Endodermal cell (in vitro differentiated cells): ENCODE measurements at regions not wholly inside any gene's neighbourhood (a gene's known extent, or its start where the extent isn't known, plus 50 kb on each side); places are given as distances from the start of the nearest gene placed in this dataset.

Source experiments
- DNase-seq: peaks from one replicate; pipeline ENCODE4 v3.0.0-alpha.2; 2017
- H3K27ac ChIP-seq: 2 replicates; pipeline ENCODE4 v1.5.1; 2013; ENCODE audit warnings: mild to moderate bottlenecking, low read depth, low read length, moderate library complexity
- H3K27me3 ChIP-seq: 2 replicates; pipeline ENCODE4 v1.6.1; 2013; ENCODE audit warnings: mild to moderate bottlenecking, low read length, moderate library complexity; ENCODE audit not compliant: insufficient read depth, control insufficient read depth, poor library complexity, severe bottlenecking
- H3K36me3 ChIP-seq: 2 replicates; pipeline ENCODE4 v1.7.0; 2013; ENCODE audit warnings: mild to moderate bottlenecking, low read length, moderate library complexity; ENCODE audit not compliant: control insufficient read depth, insufficient read depth
- H3K4me1 ChIP-seq: one replicate; pipeline ENCODE4 v1.7.0; 2013; ENCODE audit warnings: low read length; ENCODE audit not compliant: control insufficient read depth, insufficient read depth
- H3K4me3 ChIP-seq: 2 replicates; pipeline ENCODE4 v1.5.1; 2013; ENCODE audit warnings: mild to moderate bottlenecking, low read length, moderate library complexity
- H3K9ac ChIP-seq: 2 replicates; pipeline ENCODE4 v1.6.1; 2013; ENCODE audit warnings: mild to moderate bottlenecking, low read length, moderate library complexity; ENCODE audit not compliant: poor library complexity, severe bottlenecking; ENCODE audit errors: extremely low read depth
- H3K9me3 ChIP-seq: 2 replicates; pipeline ENCODE4 v1.6.1; 2013; ENCODE audit warnings: mild to moderate bottlenecking, low read length, moderate library complexity; ENCODE audit not compliant: control insufficient read depth
- H3K27ac Mint-ChIP-seq: 2 replicates; pipeline ENCODE4 v1.8.0; 2020; ENCODE audit warnings: mixed read lengths
- H3K27me3 Mint-ChIP-seq: 2 replicates; pipeline ENCODE4 v1.8.0; 2021; ENCODE audit warnings: mild to moderate bottlenecking, mixed read lengths; ENCODE audit not compliant: insufficient read depth
- H3K36me3 Mint-ChIP-seq: 2 replicates; pipeline ENCODE4 v1.8.0; 2020; ENCODE audit warnings: low read depth, mixed read lengths
- H3K4me1 Mint-ChIP-seq: 2 replicates; pipeline ENCODE4 v1.8.0; 2020; ENCODE audit warnings: mixed read lengths
- H3K4me3 Mint-ChIP-seq: 2 replicates; pipeline ENCODE4 v1.8.0; 2020; ENCODE audit warnings: mild to moderate bottlenecking, moderate library complexity, mixed read lengths
- H3K9me3 Mint-ChIP-seq: 2 replicates; pipeline ENCODE4 v1.8.0; 2020; ENCODE audit warnings: mild to moderate bottlenecking, mixed read lengths
- WGBS, 2 experiments: methylation state at CpG; one replicate each; pipeline versions ENCODE4 v1.1.5 to v1.1.7; 2013; ENCODE audit warnings: missing lambda C conversion rate in 2 of 2, mixed read lengths in 1 of 2; ENCODE audit not compliant: insufficient coverage in 1 of 2, insufficient read length in 1 of 2; 5-methylcytosine and 5-hydroxymethylcytosine counted together
- TF ChIP-seq, protein P1 (sequence below): fragments of 200-600 bp; sonication (generic); conservative IDR thresholded peaks from 2 replicates; pipeline ENCODE4 v1.5.0; 2021; ENCODE audit warnings: antibody characterized with exemption, mild to moderate bottlenecking

DNA sequence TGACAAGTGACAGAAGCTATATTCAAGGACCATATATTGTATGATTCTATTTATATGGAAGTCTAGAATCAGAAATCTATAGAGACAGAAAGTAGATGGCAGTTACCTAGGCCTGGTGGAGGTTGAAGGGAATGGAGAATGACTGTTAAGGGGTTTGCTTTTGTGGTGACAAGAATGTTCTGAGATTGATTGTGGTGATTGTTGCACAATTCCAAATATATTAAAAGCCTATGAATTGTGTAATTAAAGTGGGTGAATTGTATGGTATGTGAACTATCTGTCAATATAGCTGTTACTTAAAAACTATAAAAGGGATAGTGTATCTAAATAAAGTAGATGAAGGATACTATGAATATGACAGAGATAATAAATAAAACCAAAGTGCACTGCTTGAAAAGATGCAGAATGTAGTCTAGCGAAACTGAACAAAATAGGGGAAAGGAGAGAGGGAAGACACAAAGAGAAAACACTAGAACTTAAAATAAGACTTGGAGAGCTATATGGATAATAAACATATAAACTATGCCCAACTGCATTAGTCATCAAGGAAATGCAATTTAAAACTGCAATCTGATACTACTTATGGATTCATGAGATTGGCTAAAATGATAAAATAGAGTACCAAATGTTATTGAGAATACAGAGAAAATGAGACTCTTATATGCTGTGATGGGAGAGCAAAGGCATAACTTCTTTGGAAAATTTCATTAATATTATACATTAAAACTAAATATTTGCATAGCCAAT is 82.1 kb upstream of the BANK1 start:
- H3K36me3 ChIP-seq = no peaks in the 10 kb centered on the region
- Mint-ChIP-seq H3K4me1 (no peaks in the 10 kb centered on the region), H3K36me3 (peaks cover 3% of the 10 kb centered on the region), H3K9me3 (peaks cover 13% of the 10 kb centered on the region), H3K27ac (no peak overlapping the region), H3K4me3 (no peak overlapping the region), H3K27me3 (no peaks in the 10 kb centered on the region)
- no peaks in the 10 kb centered on the region for H3K4me1 ChIP-seq
- WGBS, 2 experiments = 100% methylated on average over 1 of the region's 1 CpG
- H3K9ac ChIP-seq = no peak overlapping the region
- H3K27me3 ChIP-seq = no peaks in the 10 kb centered on the region
- DNase-seq = no peak
- H3K4me3 ChIP-seq = no peak overlapping the region
- TF ChIP-seq, protein P1, sequence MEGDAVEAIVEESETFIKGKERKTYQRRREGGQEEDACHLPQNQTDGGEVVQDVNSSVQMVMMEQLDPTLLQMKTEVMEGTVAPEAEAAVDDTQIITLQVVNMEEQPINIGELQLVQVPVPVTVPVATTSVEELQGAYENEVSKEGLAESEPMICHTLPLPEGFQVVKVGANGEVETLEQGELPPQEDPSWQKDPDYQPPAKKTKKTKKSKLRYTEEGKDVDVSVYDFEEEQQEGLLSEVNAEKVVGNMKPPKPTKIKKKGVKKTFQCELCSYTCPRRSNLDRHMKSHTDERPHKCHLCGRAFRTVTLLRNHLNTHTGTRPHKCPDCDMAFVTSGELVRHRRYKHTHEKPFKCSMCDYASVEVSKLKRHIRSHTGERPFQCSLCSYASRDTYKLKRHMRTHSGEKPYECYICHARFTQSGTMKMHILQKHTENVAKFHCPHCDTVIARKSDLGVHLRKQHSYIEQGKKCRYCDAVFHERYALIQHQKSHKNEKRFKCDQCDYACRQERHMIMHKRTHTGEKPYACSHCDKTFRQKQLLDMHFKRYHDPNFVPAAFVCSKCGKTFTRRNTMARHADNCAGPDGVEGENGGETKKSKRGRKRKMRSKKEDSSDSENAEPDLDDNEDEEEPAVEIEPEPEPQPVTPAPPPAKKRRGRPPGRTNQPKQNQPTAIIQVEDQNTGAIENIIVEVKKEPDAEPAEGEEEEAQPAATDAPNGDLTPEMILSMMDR = no peak
- peaks cover 5% of the 10 kb centered on the region for H3K9me3 ChIP-seq
- H3K27ac ChIP-seq = no peak overlapping the region

DNA sequence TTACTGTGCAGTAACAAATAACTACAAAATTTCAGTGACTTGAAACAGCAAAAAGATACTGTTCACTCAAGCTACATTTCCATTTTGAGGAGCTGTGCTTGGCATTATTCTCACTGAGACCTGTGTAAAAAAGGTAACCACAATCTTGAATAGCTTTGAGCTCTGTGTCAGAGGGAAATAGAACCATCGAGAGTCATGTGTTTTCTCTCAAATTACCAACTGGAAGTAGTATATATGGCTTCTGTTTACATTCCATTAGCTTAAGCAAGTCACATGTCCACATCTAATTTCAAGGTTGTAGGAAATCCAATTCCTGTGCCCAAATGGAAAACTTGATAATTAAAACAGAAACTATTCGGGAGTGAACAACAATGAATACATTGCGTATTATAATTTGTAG is 82.9 kb upstream of the BANK1 start:
- Histone ChIP-seq H3K4me3 (no peak overlapping the region), H3K27ac (no peak overlapping the region), H3K36me3 (no peaks in the 10 kb centered on the region), H3K4me1 (no peaks in the 10 kb centered on the region), H3K9me3 (peaks cover 5% of the 10 kb centered on the region), H3K27me3 (no peaks in the 10 kb centered on the region), H3K9ac (no peak overlapping the region)
- TF ChIP-seq, protein P1 = no peak
- H3K27me3 Mint-ChIP-seq = no peaks in the 10 kb centered on the region
- H3K36me3 Mint-ChIP-seq = peaks cover 3% of the 10 kb centered on the region
- H3K4me1 Mint-ChIP-seq = no peaks in the 10 kb centered on the region
- no peak for DNase-seq
- H3K9me3 Mint-ChIP-seq = peaks cover 13% of the 10 kb centered on the region
- H3K4me3 Mint-ChIP-seq = no peak overlapping the region
- H3K27ac Mint-ChIP-seq = no peak overlapping the region
- 94 to 100% methylated on average over 1 to 3 of the region's 3 CpGs for WGBS, 2 experiments

DNA sequence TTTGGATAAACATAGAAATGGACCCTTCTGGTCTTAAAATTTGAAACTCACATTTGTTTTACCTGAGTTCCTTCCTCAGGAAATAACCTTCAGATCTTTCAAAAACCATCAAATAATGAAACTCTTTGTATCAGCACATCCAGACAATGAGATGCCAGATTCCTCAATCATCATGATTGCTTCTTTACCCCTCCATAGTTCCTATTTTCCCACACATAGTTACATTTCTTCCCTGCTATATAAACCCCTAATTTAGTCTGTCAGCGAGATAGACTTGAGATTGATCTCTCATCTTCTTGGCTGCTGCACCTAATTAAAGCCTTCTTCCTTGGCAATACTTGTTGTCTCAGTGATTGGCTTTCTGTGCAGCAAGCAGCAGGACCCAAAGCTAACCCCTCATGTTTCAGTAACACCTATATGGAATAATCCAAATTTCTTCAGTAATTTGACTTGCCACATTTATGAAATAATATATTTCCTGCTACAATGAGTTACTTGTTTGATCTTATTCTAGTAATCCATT is 83.9 kb upstream of the BANK1 start:
- H3K4me1 Mint-ChIP-seq = no peaks in the 10 kb centered on the region
- no peaks in the 10 kb centered on the region for H3K27me3 ChIP-seq
- H3K4me3 ChIP-seq = no peak overlapping the region
- no peaks in the 10 kb centered on the region for H3K36me3 ChIP-seq
- peaks cover 13% of the 10 kb centered on the region for H3K9me3 Mint-ChIP-seq
- H3K27ac Mint-ChIP-seq = no peak overlapping the region
- DNase-seq = no peak
- TF ChIP-seq, protein P1 = no peak
- H3K4me3 Mint-ChIP-seq = no peak overlapping the region
- H3K27ac ChIP-seq = no peak overlapping the region
- no peaks in the 10 kb centered on the region for H3K27me3 Mint-ChIP-seq
- peaks cover 3% of the 10 kb centered on the region for H3K36me3 Mint-ChIP-seq
- no peak overlapping the region for H3K9ac ChIP-seq
- no peaks in the 10 kb centered on the region for H3K4me1 ChIP-seq
- 89 to 100% methylated on average over 1 of the region's 1 CpG for WGBS, 2 experiments
- peaks cover 5% of the 10 kb centered on the region for H3K9me3 ChIP-seq
